ENCODE measurements at regions not wholly inside any gene's neighbourhood (a gene's known extent, or its start where the extent isn't known, plus 50 kb on each side); places are given as distances from the start of the nearest gene placed in this dataset.

GRCh38 chr2:12222554-12222953, 476.1 kb downstream of the LPIN1 start:
- FAIRE-seq, result no peak

DNA sequence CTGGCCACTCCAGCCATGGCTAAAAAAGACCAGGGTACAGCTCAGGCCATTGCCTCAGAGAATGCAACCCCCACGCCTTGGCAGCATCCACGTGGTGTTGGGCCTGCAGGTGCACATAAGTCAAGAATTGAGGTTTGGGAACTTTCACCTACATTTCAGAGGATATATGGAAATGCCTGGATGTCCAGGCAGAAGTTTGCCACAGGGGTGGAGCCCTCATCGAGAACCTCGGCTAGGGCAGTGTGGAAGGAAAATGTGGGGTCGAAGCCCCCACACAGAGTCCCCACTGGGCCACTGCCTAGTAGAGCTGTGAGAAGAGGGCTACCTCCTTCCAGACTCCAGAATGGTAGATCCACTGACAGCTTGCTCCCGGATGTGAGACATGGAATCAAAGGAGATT, 477.3 kb downstream of the LPIN1 start:
- no peak for FAIRE-seq

GRCh38 chr2:12226653-12227052, 480.2 kb downstream of the LPIN1 start:
- FAIRE-seq, result no peak

GRCh38 chr2:12227941-12228608, 481.6 kb downstream of the LPIN1 start:
- no peak for FAIRE-seq

- peak; percentile 36 for FAIRE-seq
These were observed 484.9 kb downstream of the LPIN1 start for GRCh38 chr2:12231288-12231687.

DNA sequence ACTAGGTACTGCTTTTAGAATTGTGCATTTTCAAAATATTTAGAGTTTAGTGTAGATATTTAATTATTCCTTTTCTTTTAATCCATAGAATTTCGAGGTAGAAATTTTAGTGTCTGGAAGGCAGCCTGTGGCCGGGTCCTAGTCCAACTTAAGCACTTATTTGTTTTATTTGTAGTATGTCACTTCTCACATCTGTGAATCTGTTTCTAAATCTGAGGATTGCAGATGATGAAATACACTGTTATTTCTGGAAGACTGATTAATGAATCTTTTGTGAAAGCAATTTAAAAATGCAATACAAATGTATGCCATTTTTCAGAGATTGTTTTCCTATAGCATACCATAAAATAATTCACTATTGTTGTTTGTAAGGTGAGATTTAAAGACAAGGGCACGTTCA, 483.9 kb upstream of the TRIB2 start:
- no peak for FAIRE-seq

GRCh38 chr2:12236136-12236844, 480.4 kb upstream of the TRIB2 start:
- FAIRE-seq, result no peak

GRCh38 chr2:12240206-12240605, 476.5 kb upstream of the TRIB2 start:
- no peak for FAIRE-seq

GRCh38 chr2:12243381-12243780, 473.4 kb upstream of the TRIB2 start:
- FAIRE-seq, result no peak

DNA sequence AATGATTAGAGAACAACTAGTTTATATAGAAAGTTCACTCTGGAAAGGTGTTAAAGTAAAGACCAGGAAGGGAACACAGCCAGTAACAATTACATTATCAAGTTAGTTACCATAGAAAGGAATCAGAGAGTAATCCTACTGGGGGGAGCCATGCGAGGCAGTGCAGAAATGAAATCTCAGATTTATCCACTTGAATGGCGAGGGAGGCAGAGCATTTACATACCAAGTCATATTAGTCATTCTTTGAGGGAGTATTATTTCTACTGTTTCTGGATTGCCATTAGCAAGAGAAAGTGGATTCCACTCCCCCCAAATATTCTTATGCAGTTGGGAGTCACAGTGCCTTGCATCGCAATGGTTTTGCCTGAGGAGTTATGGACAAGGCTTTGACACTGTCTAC, 472.7 kb upstream of the TRIB2 start:
- no peak for FAIRE-seq

- FAIRE-seq, result no peak
These were observed 465.6 kb upstream of the TRIB2 start for GRCh38 chr2:12251121-12251520.

GRCh38 chr2:12251749-12252148, 465.0 kb upstream of the TRIB2 start:
- FAIRE-seq, result peak; percentile 27

- FAIRE-seq, result no peak
These were observed 463.5 kb upstream of the TRIB2 start for GRCh38 chr2:12253167-12253778.

GRCh38 chr2:12254280-12254860, 462.4 kb upstream of the TRIB2 start:
- FAIRE-seq, result peak; percentile 64

- no peak for FAIRE-seq
These were observed 460.5 kb upstream of the TRIB2 start for GRCh38 chr2:12256206-12256605.

- no peak for FAIRE-seq
These were observed 459.3 kb upstream of the TRIB2 start for GRCh38 chr2:12257476-12257875.

GRCh38 chr2:12259493-12259892, 457.2 kb upstream of the TRIB2 start:
- no peak for FAIRE-seq

- FAIRE-seq, result peak; percentile 30
These were observed 454.6 kb upstream of the TRIB2 start for GRCh38 chr2:12261986-12262680.

GRCh38 chr2:12262681-12263436, 453.9 kb upstream of the TRIB2 start:
- FAIRE-seq, result peak; percentile 93

DNA sequence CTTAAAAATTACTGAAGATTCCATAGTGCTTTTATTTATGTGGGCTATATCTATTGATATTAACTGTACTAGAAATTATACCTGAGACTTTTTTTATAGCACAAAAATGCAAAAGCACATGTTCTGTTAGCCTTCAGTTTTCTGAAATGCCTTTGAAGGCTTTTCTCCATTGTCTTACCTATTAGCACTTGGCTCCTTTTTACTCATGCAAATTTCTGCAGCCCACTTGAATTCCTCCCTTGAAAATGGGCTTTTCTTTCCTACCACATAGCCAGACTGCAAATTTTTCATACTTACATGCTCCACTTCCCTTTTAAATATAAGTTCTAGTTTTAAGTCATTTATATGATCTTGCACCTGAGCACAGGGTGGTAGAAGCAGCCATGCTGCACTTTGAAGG, 453.0 kb upstream of the TRIB2 start:
- FAIRE-seq, result peak; percentile 33

DNA sequence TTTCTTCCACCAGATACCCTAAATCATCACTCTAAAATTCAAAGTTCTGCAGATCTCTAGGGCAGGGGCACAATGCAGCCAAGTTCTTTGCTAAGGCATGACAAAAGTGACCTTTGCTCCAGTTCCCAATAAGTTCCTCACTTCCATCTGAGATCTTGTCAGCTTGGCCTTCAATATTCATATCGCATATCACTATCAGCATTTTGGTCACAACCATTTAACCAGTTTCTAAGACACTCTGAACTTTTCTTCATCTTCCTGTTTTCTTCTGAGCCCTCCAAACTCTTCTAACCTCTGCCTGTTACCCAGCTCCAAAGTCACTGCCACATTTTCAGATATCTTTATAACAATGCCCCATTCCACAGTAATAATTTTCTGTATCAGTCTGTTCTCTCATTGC, 452.6 kb upstream of the TRIB2 start:
- FAIRE-seq, result no peak

DNA sequence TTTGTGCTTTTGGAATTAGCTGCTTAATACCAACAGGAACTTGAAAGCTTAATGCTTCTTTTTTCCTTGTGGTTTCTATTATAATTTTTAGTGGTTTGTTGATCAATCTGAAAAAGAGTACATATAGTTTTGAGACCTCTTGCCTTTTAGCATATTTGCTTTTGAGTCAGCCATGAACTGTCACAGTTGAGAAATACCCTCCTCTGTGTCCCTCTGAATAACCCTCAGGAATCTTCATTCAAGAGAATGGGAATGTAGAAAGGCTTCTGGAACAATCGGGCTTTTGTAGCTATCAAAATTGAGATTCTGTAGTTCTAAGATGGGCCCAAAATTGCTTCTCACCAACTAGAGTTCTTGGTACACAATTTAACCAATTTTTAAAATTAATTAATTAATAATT, 451.1 kb upstream of the TRIB2 start:
- no peak for FAIRE-seq

DNA sequence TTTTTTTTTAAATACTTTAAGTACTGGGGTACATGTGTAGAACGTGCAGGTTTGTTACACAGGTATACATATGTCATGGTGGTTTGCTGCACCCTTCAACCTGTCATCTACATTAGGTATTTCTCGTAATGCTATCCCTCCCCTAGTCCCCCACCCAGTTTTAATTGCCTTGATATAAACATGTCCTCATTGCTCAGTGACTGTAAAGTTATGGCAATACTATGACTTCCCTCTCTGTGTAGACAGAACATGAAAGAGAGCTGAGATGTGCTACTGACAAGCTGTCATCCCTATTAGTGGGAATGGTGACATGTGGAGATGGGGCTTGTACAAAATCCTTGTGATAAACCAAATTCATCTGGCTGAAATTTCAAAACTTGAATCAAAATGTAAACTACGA, 449.7 kb upstream of the TRIB2 start:
- no peak for FAIRE-seq
